ENCODE measurements at regions not wholly inside any gene's neighbourhood (a gene's known extent, or its start where the extent isn't known, plus 50 kb on each side); places are given as distances from the start of the nearest gene placed in this dataset.

DNA sequence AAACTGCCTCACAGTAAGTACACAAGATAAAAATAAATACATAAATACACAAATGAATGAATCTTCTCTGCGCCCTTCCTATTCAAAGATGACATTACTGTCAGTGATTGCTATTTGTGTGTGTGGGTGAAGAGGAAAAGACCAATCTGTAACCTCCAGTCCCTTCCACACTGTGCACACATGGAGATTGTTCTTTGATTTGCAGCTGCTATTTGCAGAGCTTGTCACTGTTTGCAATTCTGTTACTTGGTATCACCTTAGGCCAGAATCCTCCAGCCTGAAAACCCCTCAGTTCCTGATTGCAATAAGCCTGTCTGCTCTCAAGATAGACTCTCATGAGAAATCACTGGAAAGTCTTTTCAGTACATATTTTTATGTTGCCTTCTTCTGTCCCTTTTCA lies 1314.9 kb downstream of the PCDH9 start (continued):
- TF ChIP-seq POLR2AphosphoS5 (IDR thresholded peaks at IDR 0.05; ENCODE audit: low read depth, low read length) = no peak

- no peak overlapping the region for H3K9ac ChIP-seq (ENCODE audit: low read length)
- H3K9me2 ChIP-seq (ENCODE audit: insufficient read depth) = no peaks in the 10 kb centered on the region
- no peak for TF ChIP-seq REST (IDR thresholded peaks at IDR 0.05; ENCODE audit: low read depth)
- TF ChIP-seq MAX (IDR thresholded peaks at IDR 0.05) = no peak
- no peak for TF ChIP-seq CTCF (IDR thresholded peaks at IDR 0.05 in 2 of 3, conservative IDR thresholded peaks at IDR 0.05 in 1 of 3; ENCODE audit: borderline replicate concordance in 1 of 3, insufficient read depth in 1 of 3, low read depth in 2 of 3, low read length in 2 of 3)
- H3K4me3 ChIP-seq (replicated peaks in 1 of 2; ENCODE audit: low read depth in 1 of 2, low read length in 2 of 2) = no peak overlapping the region
- no peaks in the 10 kb centered on the region for H3K79me2 ChIP-seq (ENCODE audit: insufficient read depth, low read length)
- no peak for ATAC-seq
- BruUV-seq (replicated peaks) = no TSS peak
- H3K27me3 ChIP-seq (ENCODE audit: insufficient read depth, low read length) = no peaks in the 10 kb centered on the region
- intact Hi-C loops (cut with micrococcal nuclease) = no loop called here
- ChIA-PET RAD21 (ENCODE audit: low non-redundant PET in 1 of 2, low total read pairs in 2 of 2, uncharacterized antibody in 2 of 2, unreplicated experiment in 2 of 2) (no interaction called here), CTCF (no interaction called here), POLR2A (no interaction called here)
- H3K27ac ChIP-seq (ENCODE audit: low read depth, low read length) = no peak overlapping the region
- H2AFZ ChIP-seq (ENCODE audit: low read depth, low read length, poor library complexity, severe bottlenecking) = no peak overlapping the region
- no peak overlapping the region for H3K4me2 ChIP-seq (ENCODE audit: low read length)
- H3K36me3 ChIP-seq (ENCODE audit: control insufficient read depth in 1 of 2, insufficient read depth in 2 of 2, low read length in 2 of 2) = no peaks in the 10 kb centered on the region
- no peaks in the 10 kb centered on the region for H4K20me1 ChIP-seq (ENCODE audit: insufficient read depth)
- DNase-seq (ENCODE audit: low read depth, low spot score) = no peak
- H3K4me1 ChIP-seq (ENCODE audit: control insufficient read depth in 1 of 2, insufficient read depth in 2 of 2, low read length in 2 of 2) = peaks cover 12 to 20% of the 10 kb centered on the region in 2 experiments
- H3K9me3 ChIP-seq (ENCODE audit: control insufficient read depth in 1 of 2, insufficient read depth in 1 of 2, low read depth in 1 of 2, low read length in 2 of 2) = no peaks in the 10 kb centered on the region
Measured at GRCh38 chr13:65914716-65915115, 1315.4 kb downstream of the PCDH9 start.

Data from HCT116 (cell line).